Astrocyte (in vitro differentiated cells and primary cell): ENCODE measurements at regions not wholly inside any gene's neighbourhood (a gene's known extent, or its start where the extent isn't known, plus 50 kb on each side); places are given as distances from the start of the nearest gene placed in this dataset.

Source experiments
- DNase-seq: peaks from one replicate; pipeline ENCODE4 v3.0.0-alpha.2; 2010; ENCODE audit warnings: low read depth
- FAIRE-seq: peaks from 2 replicates; lab custom pipeline; 2011; peaks lifted over from hg19 to GRCh38; lab: Jason Lieb, UNC
- H2AFZ ChIP-seq: 2 replicates; pipeline ENCODE4 v1.6.0; 2012; ENCODE audit warnings: low read depth, low read length, inconsistent platforms
- H3K27ac ChIP-seq: 2 replicates; pipeline ENCODE4 v1.5.1; 2011; ENCODE audit warnings: low read depth, low read length, inconsistent platforms
- H3K27me3 ChIP-seq: 2 replicates; pipeline ENCODE4 v1.6.0; 2011; ENCODE audit warnings: low read length, inconsistent platforms; ENCODE audit not compliant: insufficient read depth
- H3K36me3 ChIP-seq: 2 replicates; pipeline ENCODE4 v1.5.1; 2011; ENCODE audit warnings: low read length, inconsistent platforms; ENCODE audit not compliant: insufficient read depth
- H3K4me1 ChIP-seq: 2 replicates; pipeline ENCODE4 v1.5.1; 2011; ENCODE audit warnings: low read length, inconsistent platforms; ENCODE audit not compliant: insufficient read depth
- H3K4me2 ChIP-seq: 2 replicates; pipeline ENCODE4 v1.6.0; 2012; ENCODE audit warnings: low read length, inconsistent platforms
- H3K4me3 ChIP-seq: 2 replicates; pipeline ENCODE4 v1.5.1; 2011; ENCODE audit warnings: low read depth, mild to moderate bottlenecking, low read length, inconsistent platforms; ENCODE audit not compliant: insufficient read depth
- H3K79me2 ChIP-seq: 2 replicates; pipeline ENCODE4 v1.6.0; 2012; ENCODE audit warnings: mild to moderate bottlenecking, low read length, inconsistent platforms; ENCODE audit not compliant: insufficient read depth
- H3K9ac ChIP-seq: 2 replicates; pipeline ENCODE4 v1.6.0; 2012; ENCODE audit warnings: mild to moderate bottlenecking, low read length, inconsistent platforms
- H3K9me3 ChIP-seq: 2 replicates; pipeline ENCODE4 v1.5.1; 2012; ENCODE audit warnings: low read depth, mild to moderate bottlenecking, low read length, inconsistent platforms; ENCODE audit not compliant: insufficient read depth
- H4K20me1 ChIP-seq: 2 replicates; pipeline ENCODE4 v1.6.0; 2012; ENCODE audit warnings: low read length, inconsistent platforms; ENCODE audit not compliant: insufficient read depth
- H3K27ac Mint-ChIP-seq: one replicate; pipeline ENCODE4 v1.8.0; 2021; ENCODE audit warnings: mild to moderate bottlenecking, mixed read lengths; ENCODE audit not compliant: unreplicated experiment
- H3K27me3 Mint-ChIP-seq: one replicate; pipeline ENCODE4 v1.8.0; 2021; ENCODE audit warnings: low read depth, mixed read lengths; ENCODE audit not compliant: unreplicated experiment
- H3K36me3 Mint-ChIP-seq: one replicate; pipeline ENCODE4 v1.8.0; 2021; ENCODE audit warnings: low read depth, mixed read lengths; ENCODE audit not compliant: unreplicated experiment
- H3K4me1 Mint-ChIP-seq: one replicate; pipeline ENCODE4 v1.8.0; 2021; ENCODE audit warnings: low read depth, mixed read lengths; ENCODE audit not compliant: unreplicated experiment
- H3K4me3 Mint-ChIP-seq: one replicate; pipeline ENCODE4 v1.8.0; 2021; ENCODE audit warnings: mild to moderate bottlenecking, moderate library complexity, mixed read lengths; ENCODE audit not compliant: unreplicated experiment
- H3K9me3 Mint-ChIP-seq: one replicate; pipeline ENCODE4 v1.8.0; 2021; ENCODE audit warnings: mild to moderate bottlenecking, mixed read lengths; ENCODE audit not compliant: unreplicated experiment
- CTCF ChIP-seq: IDR thresholded peaks from 2 replicates; pipeline ENCODE4 v1.5.1; 2011; ENCODE audit warnings: low read depth, mild to moderate bottlenecking, inconsistent platforms, low read length, moderate library complexity; ENCODE audit not compliant: insufficient read depth
- EZH2 ChIP-seq: IDR thresholded peaks from 2 replicates; pipeline ENCODE4 v1.6.1; 2012; ENCODE audit warnings: mild to moderate bottlenecking, low read length, inconsistent platforms; ENCODE audit not compliant: insufficient read depth

- FAIRE-seq (no peak), DNase-seq (no peak)
- Histone ChIP-seq H2AFZ (no peak overlapping the region), H3K79me2 (no peaks in the 10 kb centered on the region), H3K27ac (no peak overlapping the region), H4K20me1 (no peaks in the 10 kb centered on the region), H3K9ac (no peak overlapping the region), H3K4me3 (no peak overlapping the region), H3K4me1 (no peaks in the 10 kb centered on the region), H3K4me2 (no peak overlapping the region), H3K27me3 (no peaks in the 10 kb centered on the region), H3K36me3 (no peaks in the 10 kb centered on the region), H3K9me3 (no peaks in the 10 kb centered on the region)
- no peak for TF ChIP-seq CTCF
- TF ChIP-seq EZH2, result no peak
- no peaks in the 10 kb centered on the region for H3K36me3 Mint-ChIP-seq
- no peaks in the 10 kb centered on the region for H3K27me3 Mint-ChIP-seq
- no peaks in the 10 kb centered on the region for H3K4me1 Mint-ChIP-seq
- H3K4me3 Mint-ChIP-seq, result no peak overlapping the region
- H3K27ac Mint-ChIP-seq, result no peak overlapping the region
- no peaks in the 10 kb centered on the region for H3K9me3 Mint-ChIP-seq
Measured at GRCh38 chr4:71162386-71162785, 168.9 kb downstream of the DCK start.

GRCh38 chr4:71163317-71163716 lies 169.9 kb downstream of the DCK start:
- Mint-ChIP-seq H3K27ac (no peak overlapping the region), H3K4me1 (no peaks in the 10 kb centered on the region), H3K27me3 (no peaks in the 10 kb centered on the region), H3K4me3 (no peak overlapping the region), H3K9me3 (no peaks in the 10 kb centered on the region), H3K36me3 (no peaks in the 10 kb centered on the region)
- Histone ChIP-seq H3K27me3 (no peaks in the 10 kb centered on the region), H3K4me1 (no peaks in the 10 kb centered on the region), H4K20me1 (no peaks in the 10 kb centered on the region), H3K79me2 (no peaks in the 10 kb centered on the region), H3K9ac (no peak overlapping the region), H2AFZ (no peak overlapping the region), H3K9me3 (no peaks in the 10 kb centered on the region), H3K4me2 (no peak overlapping the region), H3K27ac (no peak overlapping the region), H3K4me3 (no peak overlapping the region), H3K36me3 (no peaks in the 10 kb centered on the region)
- FAIRE-seq, result peak; percentile 54
- TF ChIP-seq CTCF, result no peak
- no peak for TF ChIP-seq EZH2
- peak; percentile 23 for DNase-seq

- FAIRE-seq, result no peak
- Mint-ChIP-seq H3K36me3 (no peaks in the 10 kb centered on the region), H3K27me3 (no peaks in the 10 kb centered on the region), H3K4me1 (no peaks in the 10 kb centered on the region), H3K9me3 (no peaks in the 10 kb centered on the region), H3K4me3 (no peak overlapping the region), H3K27ac (no peak overlapping the region)
- H4K20me1 ChIP-seq, result no peaks in the 10 kb centered on the region
- DNase-seq, result no peak
- no peak overlapping the region for H3K4me3 ChIP-seq
- no peaks in the 10 kb centered on the region for H3K9me3 ChIP-seq
- H3K4me2 ChIP-seq, result no peak overlapping the region
- H3K9ac ChIP-seq, result no peak overlapping the region
- no peaks in the 10 kb centered on the region for H3K4me1 ChIP-seq
- TF ChIP-seq EZH2 (no peak), CTCF (no peak)
- H3K27ac ChIP-seq, result no peak overlapping the region
- H3K36me3 ChIP-seq, result no peaks in the 10 kb centered on the region
- H3K27me3 ChIP-seq, result no peaks in the 10 kb centered on the region
- no peak overlapping the region for H2AFZ ChIP-seq
- no peaks in the 10 kb centered on the region for H3K79me2 ChIP-seq
Measured at GRCh38 chr4:71167083-71167482, 171.7 kb upstream of the SLC4A4 start.
